ENCODE measurements at regions not wholly inside any gene's neighbourhood (a gene's known extent, or its start where the extent isn't known, plus 50 kb on each side); places are given as distances from the start of the nearest gene placed in this dataset.

DNA sequence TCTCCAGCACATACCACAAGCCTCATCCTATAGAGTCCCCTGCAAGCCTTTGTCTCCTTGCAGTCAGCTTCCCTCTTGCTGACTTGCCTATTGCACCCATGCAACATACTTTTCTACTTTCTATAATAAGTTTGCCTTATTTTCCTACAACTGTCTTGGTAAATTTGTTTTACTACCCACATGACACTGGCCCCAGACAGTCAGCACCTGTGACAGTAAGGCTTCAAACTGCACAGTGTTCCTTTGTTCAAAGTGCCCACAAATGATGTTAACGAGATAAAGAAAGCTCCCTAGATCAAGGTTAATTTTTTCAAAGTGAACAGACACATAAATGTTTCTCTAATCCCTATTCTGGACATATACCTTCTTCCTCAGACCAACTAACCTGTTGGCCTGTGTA, 529.1 kb upstream of the PCDH10 start:
- DNase-seq (ENCODE audit: low spot score) (no peak), ATAC-seq (ENCODE audit: low FRiP score) (no peak)

DNA sequence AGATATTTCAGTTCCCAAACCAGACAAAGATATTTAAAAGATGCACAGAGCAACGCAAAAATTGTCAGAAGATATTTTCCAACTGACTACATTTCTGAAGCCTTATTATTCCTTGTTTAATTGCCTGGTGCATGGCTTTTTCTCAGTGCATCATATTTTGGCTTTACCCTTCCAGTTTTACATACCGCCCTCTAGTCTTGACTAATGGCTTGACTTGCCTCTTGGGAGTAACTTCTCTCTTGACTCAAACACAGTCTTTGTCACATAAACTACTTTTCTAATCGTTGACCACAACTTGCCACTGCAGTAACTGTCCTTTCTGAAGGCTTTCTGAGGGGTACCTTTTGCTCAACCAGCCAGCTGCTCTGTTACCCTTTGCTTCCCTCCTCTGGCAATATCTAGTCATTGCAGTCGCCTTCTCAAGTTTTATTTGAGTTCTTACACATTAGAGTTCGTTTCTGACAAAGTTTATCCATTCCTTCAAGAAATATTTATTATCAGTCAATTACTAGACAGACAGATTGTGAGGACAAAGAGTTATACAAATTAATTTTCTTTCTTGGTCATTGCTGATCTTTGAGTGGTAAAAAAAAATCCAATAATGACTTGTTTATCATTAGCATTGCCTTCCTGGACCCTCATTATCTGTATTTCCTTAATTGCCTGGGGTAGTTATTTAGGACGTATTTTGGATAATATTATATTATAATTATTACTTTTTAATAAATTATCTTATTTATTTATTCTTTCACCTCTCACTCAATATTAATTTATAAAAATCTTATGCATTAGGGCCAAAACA, 506.9 kb upstream of the PCDH10 start:
- TF ChIP-seq, protein P1, sequence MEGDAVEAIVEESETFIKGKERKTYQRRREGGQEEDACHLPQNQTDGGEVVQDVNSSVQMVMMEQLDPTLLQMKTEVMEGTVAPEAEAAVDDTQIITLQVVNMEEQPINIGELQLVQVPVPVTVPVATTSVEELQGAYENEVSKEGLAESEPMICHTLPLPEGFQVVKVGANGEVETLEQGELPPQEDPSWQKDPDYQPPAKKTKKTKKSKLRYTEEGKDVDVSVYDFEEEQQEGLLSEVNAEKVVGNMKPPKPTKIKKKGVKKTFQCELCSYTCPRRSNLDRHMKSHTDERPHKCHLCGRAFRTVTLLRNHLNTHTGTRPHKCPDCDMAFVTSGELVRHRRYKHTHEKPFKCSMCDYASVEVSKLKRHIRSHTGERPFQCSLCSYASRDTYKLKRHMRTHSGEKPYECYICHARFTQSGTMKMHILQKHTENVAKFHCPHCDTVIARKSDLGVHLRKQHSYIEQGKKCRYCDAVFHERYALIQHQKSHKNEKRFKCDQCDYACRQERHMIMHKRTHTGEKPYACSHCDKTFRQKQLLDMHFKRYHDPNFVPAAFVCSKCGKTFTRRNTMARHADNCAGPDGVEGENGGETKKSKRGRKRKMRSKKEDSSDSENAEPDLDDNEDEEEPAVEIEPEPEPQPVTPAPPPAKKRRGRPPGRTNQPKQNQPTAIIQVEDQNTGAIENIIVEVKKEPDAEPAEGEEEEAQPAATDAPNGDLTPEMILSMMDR (IDR thresholded peaks at IDR 0.05): no peak
- no peak for DNase-seq (ENCODE audit: low spot score)
- ATAC-seq (ENCODE audit: low FRiP score): no peak

More for the DNA sequence above, 529.1 kb upstream of the PCDH10 start:
- TF ChIP-seq, protein P1 (IDR thresholded peaks at IDR 0.05): no peak

DNA sequence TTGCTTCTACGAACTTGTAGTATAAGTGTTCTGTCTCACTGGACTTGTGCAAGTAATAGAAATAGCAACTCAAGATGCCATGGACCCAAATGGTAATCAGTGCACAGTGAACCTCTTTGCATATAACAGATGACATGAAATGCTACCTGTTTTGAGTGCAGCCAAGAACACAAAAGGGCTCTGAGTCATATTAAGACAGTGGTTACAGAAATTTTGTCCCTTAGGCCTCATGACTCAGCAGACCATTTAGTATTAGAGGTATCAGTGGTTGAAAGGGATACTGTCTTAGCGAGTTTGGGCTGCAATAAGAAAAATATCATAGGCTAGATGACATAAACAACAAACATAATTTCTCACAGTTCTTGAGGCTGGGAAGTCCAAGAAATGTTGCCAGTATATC, 502.9 kb upstream of the PCDH10 start:
- DNase-seq (ENCODE audit: low spot score): no peak
- TF ChIP-seq, protein P1 (IDR thresholded peaks at IDR 0.05): no peak
- ATAC-seq (ENCODE audit: low FRiP score): no peak

DNA sequence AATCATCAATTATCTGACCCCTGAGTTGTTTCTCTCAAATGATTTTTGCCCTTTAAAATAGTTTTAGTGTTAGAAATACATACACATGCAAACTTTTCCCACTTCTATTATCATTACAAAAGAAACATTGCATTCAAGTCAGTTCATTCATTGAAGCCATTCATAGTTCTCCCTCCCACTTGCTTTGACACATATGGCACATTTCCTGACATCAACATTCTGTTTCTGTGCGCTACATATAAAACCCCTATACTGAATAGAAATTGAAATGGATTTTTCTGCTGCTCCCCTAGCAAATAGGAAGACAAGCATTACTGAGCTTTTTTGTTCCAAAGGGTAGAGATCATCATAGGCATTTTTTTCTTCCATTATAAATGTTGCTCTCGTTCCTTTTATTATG, 497.9 kb upstream of the PCDH10 start:
- ATAC-seq (ENCODE audit: low FRiP score) (no peak), DNase-seq (ENCODE audit: low spot score) (no peak)
- TF ChIP-seq, protein P1 (IDR thresholded peaks at IDR 0.05): no peak

DNA sequence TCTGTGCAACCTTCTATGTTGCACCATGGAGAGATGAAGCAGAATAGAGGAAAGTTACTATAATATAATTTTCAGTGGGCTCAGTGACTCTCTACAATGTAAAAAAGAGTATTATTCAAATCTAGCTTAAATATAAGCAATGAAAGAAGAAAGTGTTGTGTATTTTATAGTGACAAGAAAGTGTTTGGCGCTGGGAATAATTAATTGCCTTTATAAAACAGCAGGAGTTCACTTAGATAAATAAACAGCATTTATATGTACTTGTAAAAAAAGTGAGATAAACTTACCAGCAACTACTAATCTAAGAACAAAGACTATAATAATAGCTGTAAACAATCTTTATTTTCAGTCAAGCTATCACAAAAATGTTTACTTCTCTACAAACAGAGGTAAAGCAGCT, 488.9 kb upstream of the PCDH10 start:
- DNase-seq (ENCODE audit: low spot score): no peak
- no peak for ATAC-seq (ENCODE audit: low FRiP score)
- TF ChIP-seq, protein P1 (IDR thresholded peaks at IDR 0.05): no peak

DNA sequence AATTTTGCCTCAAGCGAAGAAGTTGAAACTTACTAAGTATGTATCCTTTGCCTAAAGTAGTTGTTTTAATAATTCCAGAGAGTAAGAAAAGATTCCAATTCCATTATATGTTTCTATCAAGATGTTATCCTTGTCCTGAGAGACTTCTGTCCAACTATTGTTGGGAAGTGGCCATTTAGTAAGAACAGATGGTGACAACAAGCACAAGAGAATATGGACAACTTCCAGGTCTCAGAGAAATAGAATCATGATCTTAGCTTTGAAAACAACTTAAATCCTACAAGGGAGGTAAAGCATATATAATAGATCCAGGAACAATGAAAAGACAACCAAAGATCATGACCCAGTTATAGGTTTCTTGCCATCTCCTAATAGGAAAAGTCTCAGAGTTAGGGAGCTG, 486.6 kb upstream of the PCDH10 start:
- TF ChIP-seq, protein P1 (IDR thresholded peaks at IDR 0.05): no peak
- no peak for DNase-seq (ENCODE audit: low spot score)
- ATAC-seq (ENCODE audit: low FRiP score): no peak

DNA sequence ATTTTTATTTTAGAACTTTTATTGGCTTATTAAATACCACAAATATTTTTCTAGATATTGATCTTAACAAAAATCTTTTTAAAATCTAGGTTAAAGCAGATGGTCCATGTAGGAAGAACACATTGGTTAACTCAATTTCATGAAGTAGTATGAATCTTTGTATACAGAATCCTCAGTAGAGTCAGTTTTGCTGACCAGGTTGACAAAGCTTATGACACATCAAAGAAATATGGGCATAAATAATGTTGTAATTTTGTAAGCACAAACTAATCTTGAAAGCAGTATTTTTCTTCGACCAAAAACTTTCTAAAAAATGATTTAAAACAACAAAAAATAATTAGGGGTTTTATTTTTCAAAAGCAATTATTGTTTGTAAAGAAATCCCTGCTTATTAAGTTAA, 479.3 kb upstream of the PCDH10 start:
- TF ChIP-seq, protein P1 (IDR thresholded peaks at IDR 0.05): no peak
- ATAC-seq (ENCODE audit: low FRiP score) (no peak), DNase-seq (ENCODE audit: low spot score) (no peak)

Measured in omental fat pad (tissue), 3 donors.